ENCODE measurements at regions not wholly inside any gene's neighbourhood (a gene's known extent, or its start where the extent isn't known, plus 50 kb on each side); places are given as distances from the start of the nearest gene placed in this dataset.

DNA sequence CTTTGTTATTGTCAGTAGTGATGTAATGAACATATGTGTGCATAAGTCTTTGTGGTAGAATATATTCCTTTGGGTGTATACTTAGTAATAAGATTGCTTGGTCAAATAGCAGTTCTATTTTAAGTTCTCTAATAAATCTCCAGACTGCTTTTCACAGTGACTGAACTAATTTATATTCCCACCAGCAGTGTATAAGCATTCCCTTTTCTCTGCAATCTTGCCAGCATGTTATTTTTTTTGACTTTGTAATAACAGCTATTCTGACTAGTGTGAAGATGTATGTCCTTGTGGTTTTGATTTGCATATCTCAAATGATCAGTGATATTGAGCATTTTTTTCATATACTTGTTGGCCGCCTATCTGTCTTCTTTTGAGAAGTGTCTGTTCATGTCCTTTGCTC is 111.5 kb upstream of the CDH12 start:
- H3K27me3 ChIP-seq, result no peaks in the 10 kb centered on the region
- H3K36me3 ChIP-seq, result no peaks in the 10 kb centered on the region
- 86 to 91% (median 88%) methylated on average over 1 of the region's 1 CpG for WGBS, 3 donors
- H3K4me1 ChIP-seq (ENCODE audit: insufficient read depth), result no peaks in the 10 kb centered on the region
- no peak overlapping the region for H3K27ac ChIP-seq
- H3K9me3 ChIP-seq, result no peaks in the 10 kb centered on the region
- intact Hi-C loops (cut with DNase I), result no loop called here
- H3K4me3 ChIP-seq, result no peak overlapping the region
- TF ChIP-seq, protein P1, sequence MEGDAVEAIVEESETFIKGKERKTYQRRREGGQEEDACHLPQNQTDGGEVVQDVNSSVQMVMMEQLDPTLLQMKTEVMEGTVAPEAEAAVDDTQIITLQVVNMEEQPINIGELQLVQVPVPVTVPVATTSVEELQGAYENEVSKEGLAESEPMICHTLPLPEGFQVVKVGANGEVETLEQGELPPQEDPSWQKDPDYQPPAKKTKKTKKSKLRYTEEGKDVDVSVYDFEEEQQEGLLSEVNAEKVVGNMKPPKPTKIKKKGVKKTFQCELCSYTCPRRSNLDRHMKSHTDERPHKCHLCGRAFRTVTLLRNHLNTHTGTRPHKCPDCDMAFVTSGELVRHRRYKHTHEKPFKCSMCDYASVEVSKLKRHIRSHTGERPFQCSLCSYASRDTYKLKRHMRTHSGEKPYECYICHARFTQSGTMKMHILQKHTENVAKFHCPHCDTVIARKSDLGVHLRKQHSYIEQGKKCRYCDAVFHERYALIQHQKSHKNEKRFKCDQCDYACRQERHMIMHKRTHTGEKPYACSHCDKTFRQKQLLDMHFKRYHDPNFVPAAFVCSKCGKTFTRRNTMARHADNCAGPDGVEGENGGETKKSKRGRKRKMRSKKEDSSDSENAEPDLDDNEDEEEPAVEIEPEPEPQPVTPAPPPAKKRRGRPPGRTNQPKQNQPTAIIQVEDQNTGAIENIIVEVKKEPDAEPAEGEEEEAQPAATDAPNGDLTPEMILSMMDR (IDR thresholded peaks at IDR 0.05), result no peak
- no peak for TF ChIP-seq POLR2A (IDR thresholded peaks at IDR 0.05)
- TF ChIP-seq EP300 (IDR thresholded peaks at IDR 0.05), result no peak
- DNase-seq, result no peak

DNA sequence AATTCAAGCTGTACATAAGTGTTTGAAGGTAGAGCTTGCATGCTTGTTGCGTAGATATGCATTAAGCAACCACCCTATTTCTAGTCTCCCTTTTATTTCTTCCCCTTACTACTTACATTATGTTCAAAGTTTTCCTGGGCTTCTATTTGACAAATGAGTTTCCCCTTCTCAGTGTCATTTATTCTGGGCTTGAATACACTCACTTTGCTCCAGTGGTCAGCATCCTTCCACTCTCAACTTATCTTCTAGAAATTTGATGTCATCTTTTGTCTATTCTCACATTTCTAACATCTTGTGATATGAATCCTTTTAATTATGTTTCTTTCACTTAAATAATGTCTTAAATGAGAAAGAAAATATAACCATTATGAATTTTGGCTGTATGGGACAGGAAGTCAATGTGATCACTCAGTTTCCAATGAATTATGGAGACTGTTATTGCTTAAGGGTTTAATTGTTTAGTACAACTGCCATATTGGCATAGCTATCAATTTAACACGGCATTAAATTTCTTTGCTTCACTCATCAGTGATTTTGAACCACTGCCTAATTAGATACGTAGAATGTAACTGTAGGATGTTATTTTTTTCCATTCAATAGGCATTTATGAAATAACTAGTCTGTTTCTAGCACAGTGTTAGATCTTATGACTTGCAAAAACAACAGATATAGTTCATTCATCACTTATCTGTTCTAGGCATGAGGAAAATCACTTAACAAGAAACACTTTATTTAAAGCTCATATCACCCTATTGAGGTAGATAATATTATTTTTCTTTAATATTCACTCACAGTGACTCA is 105.5 kb upstream of the CDH12 start:
- no peaks in the 10 kb centered on the region for H3K27me3 ChIP-seq
- no peak overlapping the region for H3K27ac ChIP-seq
- no peaks in the 10 kb centered on the region for H3K9me3 ChIP-seq
- no peak overlapping the region for H3K4me3 ChIP-seq
- no peaks in the 10 kb centered on the region for H3K4me1 ChIP-seq (ENCODE audit: insufficient read depth)
- WGBS, 3 donors, result 58 to 71% (median 58%) methylated on average over 3 of the region's 3 CpGs
- TF ChIP-seq, protein P1 (IDR thresholded peaks at IDR 0.05), result no peak
- TF ChIP-seq EP300 (IDR thresholded peaks at IDR 0.05), result no peak
- no peak for TF ChIP-seq POLR2A (IDR thresholded peaks at IDR 0.05)
- DNase-seq, result no peak
- H3K36me3 ChIP-seq, result no peaks in the 10 kb centered on the region
- intact Hi-C loops (cut with DNase I), result no loop called here

DNA sequence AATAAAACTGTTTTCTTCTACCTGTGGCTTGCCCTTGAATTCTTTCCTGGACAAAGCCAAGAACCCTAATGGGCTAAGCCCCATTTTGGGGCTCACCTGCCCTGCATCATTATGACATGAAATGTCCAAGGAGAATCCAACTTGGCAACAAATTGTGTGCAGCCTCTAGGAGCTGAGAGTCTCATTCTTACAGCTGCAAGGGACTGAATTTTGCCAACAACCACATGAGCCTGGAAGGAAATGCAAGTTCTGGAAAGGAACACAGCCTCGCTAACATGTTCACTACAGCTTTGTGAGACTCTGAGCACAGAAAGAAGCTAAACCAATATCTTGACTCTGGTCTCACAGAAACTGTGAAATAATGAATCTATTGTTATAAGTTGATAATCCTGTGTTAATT is 94.8 kb upstream of the CDH12 start:
- Histone ChIP-seq H3K4me3 (no peak overlapping the region), H3K4me1 (ENCODE audit: insufficient read depth) (no peaks in the 10 kb centered on the region), H3K9me3 (no peaks in the 10 kb centered on the region), H3K27ac (no peak overlapping the region), H3K36me3 (no peaks in the 10 kb centered on the region), H3K27me3 (no peaks in the 10 kb centered on the region)
- 75 to 95% (median 93%) methylated on average over 1 of the region's 1 CpG for WGBS, 3 donors
- TF ChIP-seq, protein P1 (IDR thresholded peaks at IDR 0.05), result no peak
- TF ChIP-seq POLR2A (IDR thresholded peaks at IDR 0.05) (no peak), EP300 (IDR thresholded peaks at IDR 0.05) (no peak)
- intact Hi-C loops (cut with DNase I), result no loop called here
- no peak for DNase-seq

DNA sequence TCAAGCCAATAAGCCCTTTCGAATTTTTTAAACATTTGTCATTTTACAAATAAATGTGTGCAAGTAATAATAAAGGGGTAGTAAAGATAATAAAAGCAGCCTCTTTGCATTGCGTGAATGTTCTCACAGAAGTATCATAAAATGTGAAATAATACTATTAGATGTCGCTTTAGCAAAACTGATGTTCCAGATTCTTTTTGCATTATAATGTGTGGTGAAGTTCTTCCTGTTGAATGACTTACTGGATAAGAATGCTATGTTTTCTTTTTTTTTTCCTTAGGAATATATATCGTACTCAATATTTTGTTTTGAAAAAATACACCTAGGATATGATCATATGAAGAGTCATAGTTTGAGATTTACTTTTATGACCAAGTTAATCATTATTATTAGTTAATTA is 85.2 kb upstream of the CDH12 start:
- no peak for TF ChIP-seq POLR2A (IDR thresholded peaks at IDR 0.05)
- TF ChIP-seq, protein P1 (IDR thresholded peaks at IDR 0.05), result no peak
- no peak for TF ChIP-seq EP300 (IDR thresholded peaks at IDR 0.05)
- no peaks in the 10 kb centered on the region for H3K36me3 ChIP-seq
- no peaks in the 10 kb centered on the region for H3K9me3 ChIP-seq
- no peak overlapping the region for H3K4me3 ChIP-seq
- intact Hi-C loops (cut with DNase I), result no loop called here
- 82 to 85% (median 84%) methylated on average over 4 of the region's 4 CpGs for WGBS, 3 donors
- H3K27ac ChIP-seq, result no peak overlapping the region
- no peaks in the 10 kb centered on the region for H3K27me3 ChIP-seq
- DNase-seq, result no peak
- H3K4me1 ChIP-seq (ENCODE audit: insufficient read depth), result no peaks in the 10 kb centered on the region

Measured in ovary (tissue), 7 donors.